ENCODE measurements at regions not wholly inside any gene's neighbourhood (a gene's known extent, or its start where the extent isn't known, plus 50 kb on each side); places are given as distances from the start of the nearest gene placed in this dataset.

GRCh38 chr9:79040671-79041070 lies 531.1 kb upstream of the TLE4 start:
- no peaks in the 10 kb centered on the region for H3K36me3 ChIP-seq (ENCODE audit: low read depth, missing control alignments)
- no peak for DNase-seq
- 61 to 78% methylated on average over 2 of the region's 2 CpGs for WGBS, 2 donors

GRCh38 chr9:79041266-79041665 lies 530.5 kb upstream of the TLE4 start:
- no peak for DNase-seq
- intact Hi-C loops (cut with DNase I; ENCODE audit: low total_unique reads): no loop called here
- no peak overlapping the region for H3K4me3 ChIP-seq
- H3K36me3 ChIP-seq (ENCODE audit: low read depth, missing control alignments): no peaks in the 10 kb centered on the region
- no peaks in the 10 kb centered on the region for H3K4me1 ChIP-seq
- no peak overlapping the region for H3K27ac ChIP-seq
- H3K9me3 ChIP-seq: no peaks in the 10 kb centered on the region
- H3K27me3 ChIP-seq: no peaks in the 10 kb centered on the region
- TF ChIP-seq CTCF (IDR thresholded peaks at IDR 0.05) (no peak), POLR2A (IDR thresholded peaks at IDR 0.05) (no peak)
- WGBS, 2 donors: 81 to 92% methylated on average over 1 of the region's 1 CpG

More at GRCh38 chr9:79040671-79041070, 531.1 kb upstream of the TLE4 start:
- TF ChIP-seq POLR2A (IDR thresholded peaks at IDR 0.05) (no peak), CTCF (IDR thresholded peaks at IDR 0.05) (no peak)
- H3K27ac ChIP-seq: no peak overlapping the region
- no peaks in the 10 kb centered on the region for H3K4me1 ChIP-seq
- no peaks in the 10 kb centered on the region for H3K9me3 ChIP-seq
- H3K27me3 ChIP-seq: no peaks in the 10 kb centered on the region
- no peak overlapping the region for H3K4me3 ChIP-seq
- intact Hi-C loops (cut with DNase I; ENCODE audit: low total_unique reads): no loop called here

DNA sequence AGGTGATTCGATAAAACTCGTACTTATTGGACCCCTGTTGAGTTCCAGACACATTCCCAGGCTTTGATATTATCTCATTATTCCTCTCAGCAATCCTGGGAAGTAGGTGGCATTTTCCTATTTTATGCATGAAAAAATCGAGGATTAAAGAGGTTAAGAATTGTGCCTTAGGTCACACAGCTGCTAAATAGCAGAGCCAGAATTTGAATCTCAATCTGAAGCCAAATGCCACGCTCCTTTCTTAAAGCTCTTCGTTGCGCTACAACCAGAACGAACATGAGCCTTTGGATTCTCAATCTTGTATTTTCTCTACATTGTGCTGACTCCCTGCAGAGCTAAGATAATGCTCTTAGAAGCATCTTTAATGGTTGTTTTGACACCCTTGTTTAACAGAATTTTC lies 527.8 kb upstream of the TLE4 start:
- H3K27me3 ChIP-seq: no peaks in the 10 kb centered on the region
- no peaks in the 10 kb centered on the region for H3K36me3 ChIP-seq (ENCODE audit: low read depth, missing control alignments)
- no peaks in the 10 kb centered on the region for H3K9me3 ChIP-seq
- no peaks in the 10 kb centered on the region for H3K4me1 ChIP-seq
- TF ChIP-seq POLR2A (IDR thresholded peaks at IDR 0.05) (no peak), CTCF (IDR thresholded peaks at IDR 0.05) (no peak)
- intact Hi-C loops (cut with DNase I; ENCODE audit: low total_unique reads): no loop called here
- WGBS, 2 donors: 59 to 75% methylated on average over 7 of the region's 7 CpGs
- DNase-seq: no peak
- no peak overlapping the region for H3K27ac ChIP-seq
- no peak overlapping the region for H3K4me3 ChIP-seq

DNA sequence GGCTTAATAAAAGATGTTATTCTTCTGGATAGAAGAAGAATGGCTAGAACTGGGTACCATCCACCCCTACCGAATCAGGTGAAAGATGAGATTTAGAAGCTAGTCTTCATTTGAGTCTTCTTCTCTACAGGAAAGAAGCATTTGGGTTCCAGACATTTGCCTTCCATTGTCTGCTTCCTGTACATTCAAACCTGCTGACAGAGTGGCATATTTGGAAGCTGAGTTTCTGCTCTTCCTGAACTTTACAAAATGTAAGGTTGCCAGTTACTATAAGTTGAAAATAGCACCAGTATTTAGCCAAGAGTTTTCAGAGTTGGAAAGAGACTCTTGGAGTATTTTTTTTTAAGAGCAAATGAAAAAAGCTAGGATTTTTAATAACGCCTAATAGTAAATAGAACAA lies 525.4 kb upstream of the TLE4 start:
- TF ChIP-seq CTCF (IDR thresholded peaks at IDR 0.05): no peak
- TF ChIP-seq POLR2A (IDR thresholded peaks at IDR 0.05): no peak
- 88 to 94% methylated on average over 2 of the region's 2 CpGs for WGBS, 2 donors
- Histone ChIP-seq H3K27ac (no peak overlapping the region), H3K4me3 (no peak overlapping the region), H3K4me1 (no peaks in the 10 kb centered on the region), H3K36me3 (ENCODE audit: low read depth, missing control alignments) (no peaks in the 10 kb centered on the region), H3K9me3 (no peaks in the 10 kb centered on the region), H3K27me3 (no peaks in the 10 kb centered on the region)
- intact Hi-C loops (cut with DNase I; ENCODE audit: low total_unique reads): no loop called here
- DNase-seq: no peak

DNA sequence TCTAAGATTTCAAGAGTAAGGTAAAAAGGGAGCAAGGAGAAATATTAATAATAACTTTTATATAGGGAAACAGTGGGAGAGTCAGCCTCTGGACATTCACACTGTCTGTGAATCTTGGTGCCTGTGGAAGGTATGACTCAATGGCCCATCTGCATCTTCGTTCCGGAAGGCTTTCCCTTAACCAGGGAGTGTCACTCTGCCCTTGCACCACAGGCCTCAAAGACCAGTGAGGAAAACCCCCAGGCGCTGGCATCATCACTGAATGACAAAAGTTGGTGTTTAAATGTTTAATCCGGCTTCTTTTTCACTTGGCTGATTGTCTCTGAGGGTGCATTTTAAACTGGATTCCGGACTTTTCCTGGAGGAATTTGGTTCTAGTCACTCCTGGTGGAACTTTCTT lies 522.4 kb upstream of the TLE4 start:
- intact Hi-C loops (cut with DNase I; ENCODE audit: low total_unique reads): no loop called here
- no peak for DNase-seq
- Histone ChIP-seq H3K4me1 (no peaks in the 10 kb centered on the region), H3K9me3 (no peaks in the 10 kb centered on the region), H3K27ac (no peak overlapping the region), H3K27me3 (no peaks in the 10 kb centered on the region), H3K4me3 (no peak overlapping the region), H3K36me3 (ENCODE audit: low read depth, missing control alignments) (no peaks in the 10 kb centered on the region)
- TF ChIP-seq CTCF (IDR thresholded peaks at IDR 0.05) (no peak), POLR2A (IDR thresholded peaks at IDR 0.05) (no peak)
- 79 to 81% methylated on average over 5 of the region's 5 CpGs for WGBS, 2 donors

Measured in testis (tissue), 2 donors.